H1 (cell line): ENCODE measurements at regions not wholly inside any gene's neighbourhood (a gene's known extent, or its start where the extent isn't known, plus 50 kb on each side); places are given as distances from the start of the nearest gene placed in this dataset.

Experiments used
- CHD1 ChIP-seq: IDR thresholded peaks from 2 replicates; pipeline ENCODE4 v1.6.1; 2012; ENCODE audit warnings: low read depth, low read length, improper control_type of control experiment
- KDM1A ChIP-seq: fragments of 200-600, 300-600 bp; sonication (generic); IDR thresholded peaks from 2 replicates; pipeline ENCODE4 v1.7.1; 2016; ENCODE audit warnings: mild to moderate bottlenecking, low read length, borderline replicate concordance
- MAFK ChIP-seq: IDR thresholded peaks from 2 replicates; pipeline ENCODE4 v1.6.1; 2012; ENCODE audit warnings: low read depth, mild to moderate bottlenecking, improper control_type of control experiment, low read length
- NANOG ChIP-seq: IDR thresholded peaks from 2 replicates; pipeline ENCODE4 v1.6.1; 2011; ENCODE audit warnings: low read length, low read depth, mild to moderate bottlenecking, inconsistent platforms; ENCODE audit not compliant: insufficient read depth, poor library complexity, severe bottlenecking
- RBBP5 ChIP-seq: IDR thresholded peaks from 2 replicates; pipeline ENCODE4 v1.7.1; 2012; ENCODE audit warnings: low read depth, mild to moderate bottlenecking, inconsistent platforms, low read length, moderate library complexity, borderline replicate concordance
- ZNF274 ChIP-seq: IDR thresholded peaks from 2 replicates; pipeline ENCODE4 v1.7.0; 2012; ENCODE audit warnings: low read length, borderline replicate concordance; ENCODE audit errors: extremely low read depth

DNA sequence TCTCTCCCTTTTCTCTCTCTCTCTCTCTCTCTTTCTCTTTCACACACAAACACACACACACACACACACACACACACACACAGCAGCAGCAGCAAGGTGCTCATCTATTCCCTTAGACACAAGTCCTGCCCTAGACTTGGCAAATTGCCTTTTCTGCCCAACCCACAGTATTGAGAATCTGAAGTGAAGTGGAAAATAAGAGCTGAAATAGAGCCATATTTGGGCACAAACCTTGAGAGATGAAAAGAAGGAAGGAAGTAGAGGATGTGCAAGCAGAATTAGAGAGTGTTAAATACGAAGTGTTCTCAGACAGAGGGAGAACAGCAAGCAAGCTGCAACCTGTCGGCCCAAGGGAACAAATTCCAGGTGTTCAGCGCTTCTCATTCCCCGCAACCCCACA is 557.5 kb upstream of the NOX3 start (continued):
- TF ChIP-seq RBBP5, result no peak
- TF ChIP-seq KDM1A, result no peak
- no peak for TF ChIP-seq NANOG
- no peak for TF ChIP-seq CHD1
- TF ChIP-seq MAFK, result no peak
- TF ChIP-seq ZNF274, result no peak
